RWPE1 (cell line): ENCODE measurements at regions not wholly inside any gene's neighbourhood (a gene's known extent, or its start where the extent isn't known, plus 50 kb on each side); places are given as distances from the start of the nearest gene placed in this dataset.

Experiments
- CTCF ChIA-PET: fragments of 350-600 bp; sonication (Branson Sonifier 250); formaldehyde crosslinking; extraction: SDS; loops from one replicate; lab custom pipeline; 2021; lab: Yijun Ruan, JAX
- POLR2A ChIA-PET: fragments of 400-600 bp; formaldehyde crosslinking; extraction: SDS; loops from one replicate; lab custom pipeline; 2020; ENCODE audit warnings: antibody characterized with exemption; ENCODE audit not compliant: low non-redundant PET; lab: Yijun Ruan, JAX
- DNase-seq: peaks from one replicate; pipeline ENCODE4 v3.0.0; 2012; ENCODE audit warnings: low spot score
- H3K27ac ChIP-seq: fragments of 450-650 bp; 2 replicates; pipeline ENCODE4 v1.5.1; 2017
- TF ChIP-seq, protein P1 (sequence below): fragments of 450-650 bp; conservative IDR thresholded peaks from 2 replicates; pipeline ENCODE4 v1.5.1; 2017; ENCODE audit warnings: low read depth, mild to moderate bottlenecking

DNA sequence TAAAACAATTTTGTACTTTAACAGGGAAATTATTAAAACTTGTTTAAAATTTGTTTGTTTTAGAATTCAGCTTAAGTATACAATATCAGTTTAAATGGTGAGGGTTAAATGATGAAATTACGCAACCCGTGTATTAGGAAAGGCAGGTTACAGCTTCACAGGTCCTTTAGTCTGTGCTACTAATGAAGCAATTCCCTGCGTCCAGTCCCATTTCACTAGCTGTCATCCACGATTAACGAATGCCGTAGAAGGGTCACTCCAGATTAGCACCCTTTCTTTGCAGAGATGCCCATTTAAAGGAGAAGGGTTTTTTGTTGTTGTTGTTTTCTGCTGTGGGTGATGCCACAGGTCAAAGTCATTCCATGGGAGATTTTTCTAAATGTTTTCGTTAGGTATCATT, 457.6 kb upstream of the SLC10A2 start:
- H3K27ac ChIP-seq: no peak overlapping the region
- DNase-seq: no peak
- POLR2A ChIA-PET: no interaction called here
- TF ChIP-seq, protein P1, sequence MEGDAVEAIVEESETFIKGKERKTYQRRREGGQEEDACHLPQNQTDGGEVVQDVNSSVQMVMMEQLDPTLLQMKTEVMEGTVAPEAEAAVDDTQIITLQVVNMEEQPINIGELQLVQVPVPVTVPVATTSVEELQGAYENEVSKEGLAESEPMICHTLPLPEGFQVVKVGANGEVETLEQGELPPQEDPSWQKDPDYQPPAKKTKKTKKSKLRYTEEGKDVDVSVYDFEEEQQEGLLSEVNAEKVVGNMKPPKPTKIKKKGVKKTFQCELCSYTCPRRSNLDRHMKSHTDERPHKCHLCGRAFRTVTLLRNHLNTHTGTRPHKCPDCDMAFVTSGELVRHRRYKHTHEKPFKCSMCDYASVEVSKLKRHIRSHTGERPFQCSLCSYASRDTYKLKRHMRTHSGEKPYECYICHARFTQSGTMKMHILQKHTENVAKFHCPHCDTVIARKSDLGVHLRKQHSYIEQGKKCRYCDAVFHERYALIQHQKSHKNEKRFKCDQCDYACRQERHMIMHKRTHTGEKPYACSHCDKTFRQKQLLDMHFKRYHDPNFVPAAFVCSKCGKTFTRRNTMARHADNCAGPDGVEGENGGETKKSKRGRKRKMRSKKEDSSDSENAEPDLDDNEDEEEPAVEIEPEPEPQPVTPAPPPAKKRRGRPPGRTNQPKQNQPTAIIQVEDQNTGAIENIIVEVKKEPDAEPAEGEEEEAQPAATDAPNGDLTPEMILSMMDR: no peak
- CTCF ChIA-PET: no interaction called here

DNA sequence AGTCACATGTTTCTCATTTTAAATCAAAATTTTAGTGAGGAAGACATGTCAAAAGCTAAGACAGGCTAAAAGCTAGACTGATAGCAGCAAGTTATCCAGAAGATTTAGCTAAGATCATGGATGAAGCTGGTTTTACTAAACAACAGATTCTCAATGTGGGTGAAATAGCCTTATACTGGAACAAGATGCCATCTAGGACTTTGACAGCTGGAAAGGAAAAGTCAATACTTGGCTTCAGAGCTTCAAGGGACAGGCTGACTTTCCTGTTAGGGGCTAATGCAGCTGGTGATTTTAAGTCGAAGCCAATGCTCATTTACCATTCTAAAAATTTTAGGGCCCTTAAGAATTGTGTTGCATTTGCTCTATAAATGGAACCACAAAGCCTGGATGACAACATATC, 455.3 kb upstream of the SLC10A2 start:
- ChIA-PET CTCF (no interaction called here), POLR2A (no interaction called here)
- DNase-seq: no peak
- TF ChIP-seq, protein P1: no peak
- H3K27ac ChIP-seq: no peak overlapping the region

DNA sequence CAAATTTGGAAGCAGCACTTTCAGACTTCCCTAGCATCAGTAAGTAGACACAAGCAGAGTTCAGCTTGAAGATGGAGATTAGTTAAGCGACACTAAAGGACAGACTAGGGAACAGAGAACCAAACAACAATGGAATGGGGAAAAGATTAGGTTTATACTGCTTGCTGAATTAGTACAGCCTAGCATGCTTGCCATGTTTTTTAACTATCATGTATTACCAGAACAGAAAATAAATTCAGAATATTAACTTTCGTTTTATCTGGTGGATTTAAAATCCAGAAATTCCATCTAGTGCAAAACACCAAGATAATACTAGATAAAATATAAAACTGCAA, 451.5 kb upstream of the SLC10A2 start:
- no peak for DNase-seq
- no peak overlapping the region for H3K27ac ChIP-seq
- CTCF ChIA-PET: no interaction called here
- TF ChIP-seq, protein P1: no peak
- POLR2A ChIA-PET: no interaction called here

DNA sequence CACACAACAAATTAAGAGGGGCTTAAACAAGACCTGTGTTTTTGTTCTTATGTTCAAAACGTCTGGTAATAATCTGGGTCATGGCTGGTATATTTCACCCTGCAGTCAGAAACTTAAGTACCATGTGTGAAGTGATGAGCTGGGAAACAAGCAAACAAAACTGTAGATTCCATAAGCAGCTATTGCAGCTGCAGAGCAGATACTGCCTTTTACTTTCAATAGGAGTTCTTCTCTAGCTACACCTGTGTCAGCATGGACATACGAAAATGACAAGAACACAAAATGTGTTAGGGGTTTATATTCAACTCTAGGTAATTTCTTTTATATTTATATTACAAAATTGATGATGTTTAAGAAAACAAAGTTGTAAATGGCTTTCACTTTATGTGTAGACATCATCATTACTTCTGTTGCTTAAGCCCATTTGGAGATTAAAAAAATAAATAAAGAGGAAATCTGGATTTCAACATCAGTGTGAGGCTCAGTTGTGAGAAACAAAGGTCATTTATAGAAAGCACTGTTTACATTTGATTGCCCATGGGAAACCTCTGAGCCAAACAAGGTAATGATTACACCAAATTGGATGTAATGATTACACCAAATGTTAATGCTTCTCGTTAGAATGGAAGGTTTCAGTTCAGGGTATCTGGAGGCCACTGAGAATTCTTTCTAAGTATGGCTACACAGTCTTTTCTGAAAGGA, 451.0 kb upstream of the SLC10A2 start:
- TF ChIP-seq, protein P1: no peak
- DNase-seq: no peak
- H3K27ac ChIP-seq: no peak overlapping the region
- ChIA-PET POLR2A (no interaction called here), CTCF (no interaction called here)

DNA sequence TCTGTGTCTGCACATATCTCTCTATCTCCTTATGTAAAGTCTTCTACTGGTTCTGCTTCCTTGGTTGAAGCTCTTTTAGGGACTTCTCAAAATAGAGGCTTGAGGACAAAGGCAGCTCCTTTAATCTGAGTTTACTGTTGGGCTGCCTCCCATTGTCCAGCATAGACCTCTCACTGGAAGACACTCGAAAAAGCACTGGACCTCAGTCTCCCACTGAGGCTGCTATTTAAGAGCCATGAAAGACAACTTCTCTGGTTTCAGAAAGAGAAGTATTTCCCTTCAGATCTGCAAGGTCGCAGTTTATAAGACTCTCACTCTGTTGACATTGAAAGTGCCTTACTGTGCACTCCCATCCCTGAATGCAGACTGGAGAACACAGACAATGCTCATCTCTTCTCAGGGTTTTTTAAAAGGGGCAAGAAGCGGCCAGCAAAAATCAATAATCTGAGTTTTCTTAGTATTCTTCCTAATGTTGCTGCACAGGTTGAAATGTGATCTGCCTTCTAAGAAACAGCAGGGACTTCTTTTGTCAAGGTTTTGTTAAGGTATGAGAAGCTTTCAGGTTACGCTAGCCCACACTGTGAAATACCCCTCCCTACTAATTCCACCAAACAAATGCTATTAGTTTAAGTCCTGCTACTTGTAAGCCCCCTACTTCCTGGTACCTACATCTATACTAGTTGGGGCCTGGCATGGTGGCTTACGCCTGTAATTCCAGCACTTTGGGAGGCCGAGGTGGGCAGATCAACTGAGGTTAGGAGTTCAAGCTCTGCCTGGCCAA, 450.0 kb upstream of the SLC10A2 start:
- DNase-seq: no peak
- POLR2A ChIA-PET: no interaction called here
- CTCF ChIA-PET: no interaction called here
- TF ChIP-seq, protein P1: no peak
- H3K27ac ChIP-seq: no peak overlapping the region

DNA sequence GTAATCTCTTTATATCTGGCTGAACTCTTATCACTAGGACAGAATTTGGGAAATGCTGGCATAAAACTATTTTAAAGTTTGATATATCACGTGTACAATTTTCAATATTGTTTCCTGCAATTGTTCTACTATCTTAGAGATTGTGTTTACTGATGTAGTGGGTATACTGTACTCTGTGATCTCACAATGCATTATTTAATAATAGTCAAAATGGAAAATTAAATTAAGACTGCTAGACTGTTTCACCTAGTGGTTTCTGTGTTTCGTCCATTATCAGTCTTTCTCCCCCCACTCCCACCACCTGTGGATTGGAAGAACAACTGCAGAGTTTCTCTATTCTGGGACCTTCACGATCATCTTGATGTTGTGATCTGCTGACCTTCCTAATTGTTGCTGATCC, 449.2 kb upstream of the SLC10A2 start:
- TF ChIP-seq, protein P1: no peak

More for the DNA sequence above, 449.2 kb upstream of the SLC10A2 start:
- CTCF ChIA-PET: no interaction called here
- POLR2A ChIA-PET: no interaction called here
- no peak for DNase-seq
- H3K27ac ChIP-seq: no peak overlapping the region
